HG03025 (cell line): ENCODE measurements at regions not wholly inside any gene's neighbourhood (a gene's known extent, or its start where the extent isn't known, plus 50 kb on each side); places are given as distances from the start of the nearest gene placed in this dataset.
"Not testable (repeated sequence)": the region's sequence is repeated elsewhere in the genome, so short reads cannot be mapped to it uniquely, and the experiment has no call there.

Source experiments
- ATAC-seq: cut with Tn5 transposase; IDR thresholded peaks from one replicate; pipeline ENCODE4 v1.9.1; 2021; ENCODE audit warnings: mild to moderate bottlenecking, moderate library complexity; ENCODE audit not compliant: unreplicated experiment, low FRiP score

DNA sequence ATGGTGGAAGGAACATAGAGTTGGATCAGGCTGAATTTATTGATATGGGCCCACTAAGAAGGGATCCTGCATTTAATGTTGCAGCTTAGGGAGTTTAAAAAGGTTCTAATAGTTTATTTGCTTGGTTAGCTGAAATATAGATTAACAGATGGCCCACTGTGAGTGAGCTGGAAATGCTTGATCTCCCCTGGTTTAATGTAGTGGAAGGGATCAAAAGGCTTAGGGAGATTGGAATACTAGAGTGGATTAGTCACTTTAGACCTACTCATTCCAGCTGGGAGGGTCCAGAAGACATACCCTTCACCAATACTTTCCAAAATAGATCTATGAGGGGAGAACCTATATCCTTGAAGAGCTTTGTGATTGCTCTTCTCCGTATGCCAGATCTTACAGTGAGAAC is 130.1 kb upstream of the ZC3H12C start:
- ATAC-seq: no peak

- ATAC-seq: no peak
Measured at GRCh38 chr11:109964487-109964886, 128.7 kb upstream of the ZC3H12C start.

GRCh38 chr11:109965445-109965844 is 127.7 kb upstream of the ZC3H12C start:
- not testable (repeated sequence) for ATAC-seq

DNA sequence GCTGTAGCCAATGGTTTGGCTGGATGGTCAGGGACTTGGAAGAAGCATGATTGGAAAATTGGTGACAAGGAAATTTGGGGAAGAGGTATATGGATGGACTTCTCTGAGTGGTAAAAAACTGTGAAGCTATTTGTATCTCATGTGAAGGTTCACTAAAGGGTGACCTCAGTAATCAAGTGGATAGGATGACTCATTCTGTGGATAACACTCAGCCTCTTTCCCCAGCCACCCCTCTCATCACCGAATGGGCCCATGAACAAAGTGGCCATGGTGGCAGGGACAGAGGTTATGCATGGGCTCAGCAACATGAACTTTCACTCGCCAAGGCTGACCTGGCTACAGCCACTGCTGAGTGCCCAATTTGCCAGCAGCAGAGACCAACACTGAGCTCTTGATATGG is 127.3 kb upstream of the ZC3H12C start:
- not testable (repeated sequence) for ATAC-seq

GRCh38 chr11:109967136-109967535 is 126.1 kb upstream of the ZC3H12C start:
- not testable (repeated sequence) for ATAC-seq

DNA sequence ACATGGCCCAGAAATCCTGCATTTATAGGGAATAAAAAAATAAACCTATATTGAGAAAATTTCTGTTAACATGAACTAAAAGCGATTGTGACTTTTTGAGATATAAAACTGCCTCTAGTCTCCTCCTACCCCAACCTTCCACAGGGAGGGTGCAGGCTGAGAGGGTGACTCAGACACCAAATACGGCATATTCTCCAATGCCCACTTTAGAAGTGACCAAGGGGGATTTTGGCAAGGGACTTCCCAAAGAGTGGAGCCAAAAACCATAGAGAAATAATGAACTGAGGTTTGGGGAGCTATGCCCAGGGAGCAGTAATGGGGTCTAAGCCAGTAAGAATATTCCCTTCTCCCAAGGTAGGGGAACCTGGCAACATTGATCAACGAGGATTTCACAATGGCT is 124.9 kb upstream of the ZC3H12C start:
- ATAC-seq: no peak

GRCh38 chr11:109968781-109969180 is 124.4 kb upstream of the ZC3H12C start:
- ATAC-seq: no peak

DNA sequence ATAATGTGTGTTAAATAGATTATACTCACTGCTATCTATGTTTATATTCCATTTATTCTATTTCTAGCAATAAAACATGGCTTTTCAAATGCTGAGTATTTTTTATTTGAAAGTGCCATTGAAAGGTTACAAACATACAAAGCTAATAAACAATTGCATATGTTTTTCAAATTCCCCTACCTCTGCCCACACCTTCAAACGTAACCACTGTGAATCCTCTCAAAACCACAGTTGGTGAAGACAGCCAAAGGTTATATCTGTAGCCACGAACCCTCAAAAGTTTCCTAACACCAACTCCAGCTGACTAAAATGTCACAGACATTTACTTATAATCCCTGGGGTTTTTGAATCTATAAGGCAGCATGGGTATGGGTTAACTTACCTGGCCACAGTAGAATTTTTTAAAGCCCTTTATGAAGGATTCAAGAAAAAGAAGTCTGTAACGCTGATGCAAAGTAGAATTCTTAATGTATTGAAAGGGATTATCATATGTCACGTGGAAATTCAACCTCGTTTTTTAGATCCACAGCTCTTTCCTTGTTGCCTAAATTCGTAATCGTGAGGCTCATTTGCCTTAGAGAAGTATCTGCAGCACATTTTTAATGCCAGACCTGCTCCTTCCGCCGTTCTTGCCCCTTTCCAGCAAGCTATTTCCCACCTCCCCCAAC is 122.5 kb upstream of the ZC3H12C start:
- ATAC-seq: peak; percentile 44

DNA sequence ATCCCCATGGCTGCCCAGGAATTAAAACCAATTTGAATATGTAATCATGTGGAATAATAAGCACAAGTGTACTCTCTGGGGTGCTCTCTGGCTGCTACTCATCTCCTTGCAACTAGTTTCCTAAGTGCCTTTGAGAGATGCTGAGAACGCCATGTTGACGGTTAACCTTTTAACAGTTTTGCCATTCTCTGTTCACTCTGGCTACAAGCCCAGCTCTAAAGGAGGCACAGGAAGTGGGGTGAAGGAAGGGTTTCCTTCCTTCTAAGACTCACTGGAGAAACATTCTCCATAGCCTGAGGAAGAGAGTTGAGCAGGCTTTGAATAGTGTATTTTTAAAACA is 122.0 kb upstream of the ZC3H12C start:
- ATAC-seq: no peak

- ATAC-seq: peak; percentile 85
Measured at GRCh38 chr11:109972181-109972715, 120.9 kb upstream of the ZC3H12C start.

DNA sequence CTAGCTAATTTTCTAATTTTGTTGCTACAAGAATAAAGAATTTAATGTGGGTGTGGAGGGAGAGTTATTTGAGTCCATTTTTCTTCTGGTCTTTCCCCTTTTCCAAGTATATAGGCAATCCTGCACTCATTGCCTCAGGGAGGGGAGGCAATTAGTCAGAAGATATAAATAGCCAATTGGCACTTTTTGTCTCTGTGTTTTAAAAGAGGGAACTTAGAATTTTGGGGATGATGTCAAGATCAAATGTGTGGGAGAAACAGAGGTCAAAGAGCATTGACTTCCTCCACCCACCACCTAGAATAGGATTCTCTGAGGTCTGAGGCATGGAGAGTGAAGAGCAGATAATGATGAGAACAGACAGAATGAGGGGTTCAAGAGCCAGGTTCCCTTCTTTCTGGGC is 120.3 kb upstream of the ZC3H12C start:
- ATAC-seq: no peak

DNA sequence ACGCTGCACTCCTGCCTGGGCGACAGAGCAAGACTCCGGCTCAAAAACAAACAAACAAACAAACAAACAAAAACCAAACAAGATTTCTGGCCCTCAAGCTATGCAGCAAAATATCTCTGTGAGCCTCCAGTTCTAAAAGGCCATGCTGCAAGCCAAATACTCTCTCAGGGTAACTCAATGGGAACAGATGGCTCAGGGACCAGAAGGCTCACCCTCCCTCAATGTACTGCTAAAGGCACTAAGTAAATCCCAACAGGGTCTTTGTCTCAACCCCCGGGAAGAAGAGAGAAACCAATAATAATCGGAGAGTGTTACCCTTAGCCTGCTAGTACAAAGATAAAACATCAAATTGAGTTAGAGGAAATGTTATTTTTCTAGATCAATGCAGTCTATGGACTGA is 119.7 kb upstream of the ZC3H12C start:
- ATAC-seq: no peak

DNA sequence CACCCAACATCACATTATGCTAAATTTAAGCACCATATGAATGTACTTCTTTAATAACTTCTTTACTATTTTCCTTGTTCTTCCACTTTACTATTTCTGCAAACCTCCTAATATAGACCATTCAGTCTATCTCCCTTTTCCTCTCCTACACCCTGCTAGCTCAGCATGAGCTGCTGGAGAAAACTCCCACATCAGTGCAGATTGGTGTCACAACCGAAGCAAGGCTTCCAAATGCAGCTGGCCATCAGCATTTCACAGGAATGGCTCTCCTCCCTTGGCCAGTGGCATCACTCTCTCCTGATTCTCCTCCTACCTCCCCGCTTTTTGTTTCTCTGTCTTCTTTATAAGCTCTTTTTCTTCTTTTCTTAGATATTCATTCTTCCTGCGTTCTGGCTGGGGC is 118.7 kb upstream of the ZC3H12C start:
- ATAC-seq: no peak

DNA sequence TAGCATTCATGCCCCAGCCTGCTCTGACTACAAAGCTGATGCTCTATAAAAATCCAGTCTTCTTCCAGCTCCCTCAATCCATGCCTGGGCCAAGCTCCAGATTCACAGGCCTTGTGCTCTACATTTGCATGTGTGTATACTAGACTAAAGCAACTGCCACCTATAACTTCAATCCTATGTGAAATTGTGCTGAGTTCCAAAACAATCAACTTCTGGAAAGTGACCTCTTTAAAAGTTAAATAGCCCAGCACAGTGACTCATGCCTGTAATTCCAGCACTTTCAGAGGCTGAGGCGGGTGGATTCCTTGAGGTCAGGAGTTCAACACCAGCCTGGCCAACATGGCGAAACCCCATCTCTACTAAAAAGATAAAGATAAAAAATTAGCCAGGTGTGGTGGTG is 114.3 kb upstream of the ZC3H12C start:
- no peak for ATAC-seq

- no peak for ATAC-seq
Measured at GRCh38 chr11:109981031-109981636, 112.1 kb upstream of the ZC3H12C start.

GRCh38 chr11:109983358-109983757 is 109.8 kb upstream of the ZC3H12C start:
- no peak for ATAC-seq

GRCh38 chr11:109984634-109985289 is 108.4 kb upstream of the ZC3H12C start:
- peak; percentile 98 for ATAC-seq

DNA sequence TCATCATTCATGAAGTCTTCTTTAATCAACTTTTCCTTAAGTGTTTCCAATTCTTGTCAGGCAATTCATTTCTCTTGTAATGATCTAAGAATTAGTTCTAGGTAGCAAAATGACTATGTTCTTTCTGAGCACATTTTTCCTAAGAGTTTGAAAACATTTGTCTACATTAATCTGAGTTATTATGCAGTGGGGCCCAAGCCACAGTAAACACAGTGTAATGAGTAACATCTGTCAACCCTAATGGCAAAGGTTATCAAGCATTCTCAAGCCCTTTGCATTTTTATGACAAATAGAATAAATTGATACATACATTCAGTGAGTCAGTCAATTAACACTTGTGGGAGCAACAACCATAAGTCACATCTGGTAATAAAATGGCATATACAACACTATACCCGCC is 106.7 kb upstream of the ZC3H12C start:
- ATAC-seq: no peak

DNA sequence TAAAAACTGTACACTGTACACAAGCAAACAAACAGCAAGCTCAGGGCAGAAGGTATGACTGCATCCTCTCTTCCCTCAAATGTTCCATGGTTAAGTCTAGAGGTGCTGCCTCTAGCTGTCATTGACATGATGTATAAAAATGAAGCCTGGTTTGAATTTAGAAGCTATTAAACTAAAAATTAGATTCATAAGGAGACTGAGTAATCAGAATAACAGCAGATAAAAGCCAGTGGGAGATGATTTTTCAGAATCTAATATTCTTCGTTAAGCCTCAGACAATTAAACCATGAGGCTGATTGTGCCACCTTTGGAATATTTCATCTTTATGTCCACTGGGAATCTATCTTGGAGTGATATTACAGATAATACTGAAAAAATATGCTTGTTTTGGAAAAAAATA is 101.4 kb upstream of the ZC3H12C start:
- ATAC-seq: no peak

GRCh38 chr11:109993786-109994185 is 99.4 kb upstream of the ZC3H12C start:
- ATAC-seq: no peak

- ATAC-seq: no peak
Measured at GRCh38 chr11:109994907-109995306, 98.3 kb upstream of the ZC3H12C start.

DNA sequence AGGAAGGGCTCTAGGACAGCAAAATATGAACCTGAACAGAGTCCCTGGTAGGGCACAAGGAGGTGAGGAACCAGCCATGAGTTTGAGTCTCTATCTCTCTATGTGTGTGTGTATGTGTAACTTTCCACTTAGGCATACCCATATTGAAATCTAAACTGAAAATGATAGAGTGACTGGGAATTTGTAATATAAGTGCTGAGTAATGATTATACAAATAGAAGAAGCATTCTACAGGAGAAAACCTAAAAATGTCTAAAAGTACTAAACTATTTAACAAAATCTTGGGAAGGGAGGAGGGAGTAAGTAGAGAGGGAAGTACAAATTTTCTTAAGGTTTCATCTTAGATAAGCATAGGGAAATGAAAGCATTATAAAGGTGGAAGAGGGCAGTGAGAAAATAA is 97.1 kb upstream of the ZC3H12C start:
- no peak for ATAC-seq
